ENCODE measurements at regions not wholly inside any gene's neighbourhood (a gene's known extent, or its start where the extent isn't known, plus 50 kb on each side); places are given as distances from the start of the nearest gene placed in this dataset.
"Not testable (repeated sequence)": the region's sequence is repeated elsewhere in the genome, so short reads cannot be mapped to it uniquely, and the experiment has no call there.

DNA sequence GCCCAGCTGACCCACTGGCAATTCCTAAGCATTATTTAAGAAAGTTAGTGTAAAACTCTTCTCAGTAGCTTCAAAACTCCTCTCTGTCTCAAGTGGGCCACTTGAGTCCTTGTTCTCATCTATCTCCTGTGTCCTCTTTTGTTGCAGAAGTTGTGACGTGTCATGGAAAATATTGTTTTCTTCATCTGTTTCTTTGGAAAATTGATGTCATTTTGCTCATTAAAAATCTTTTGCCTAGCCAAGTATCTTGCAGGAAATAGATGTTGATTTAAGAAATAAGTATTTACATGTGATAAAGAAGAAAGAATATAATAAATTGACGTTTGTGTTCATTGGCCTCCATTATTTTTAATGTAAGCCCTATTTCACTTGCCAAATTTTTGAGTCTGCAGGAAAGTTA is 1158.4 kb upstream of the SEMA6A start:
- Mint-ChIP-seq H3K36me3 (peaks cover 7% of the 10 kb centered on the region), H3K27me3 (no peaks in the 10 kb centered on the region), H3K9me3 (peaks cover 18% of the 10 kb centered on the region), H3K4me1 (ENCODE audit: low read depth in 2 of 2) (no peaks in the 10 kb centered on the region), H3K27ac (no peak overlapping the region), H3K4me3 (no peak overlapping the region)
- DNase-seq (ENCODE audit: low spot score) (no peak), ATAC-seq (no peak)

DNA sequence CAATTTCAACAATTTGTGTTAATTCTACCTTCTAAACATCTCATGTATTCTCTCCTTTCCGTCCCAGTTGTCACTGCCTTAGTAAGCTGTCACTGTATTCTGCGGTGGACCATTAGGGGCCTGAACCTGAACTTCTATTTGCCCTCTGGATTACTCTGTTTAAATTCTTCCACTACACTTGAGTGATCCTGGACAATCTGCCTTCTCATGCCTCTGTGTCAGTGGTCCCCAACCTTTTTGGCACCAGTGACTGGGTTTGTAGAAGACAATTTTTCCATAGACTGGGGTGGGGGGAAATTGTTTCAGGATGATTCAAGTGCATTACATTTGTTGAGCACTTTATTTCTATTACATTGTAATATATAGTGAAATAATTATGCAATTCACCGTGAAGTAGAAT is 1157.6 kb upstream of the SEMA6A start:
- no peak for DNase-seq (ENCODE audit: low spot score)
- H3K9me3 Mint-ChIP-seq, result peaks cover 17% of the 10 kb centered on the region
- H3K4me1 Mint-ChIP-seq (ENCODE audit: low read depth in 2 of 2), result no peaks in the 10 kb centered on the region
- ATAC-seq, result no peak
- no peak overlapping the region for H3K27ac Mint-ChIP-seq
- peaks cover 7% of the 10 kb centered on the region for H3K36me3 Mint-ChIP-seq
- H3K27me3 Mint-ChIP-seq, result no peaks in the 10 kb centered on the region
- no peak overlapping the region for H3K4me3 Mint-ChIP-seq

DNA sequence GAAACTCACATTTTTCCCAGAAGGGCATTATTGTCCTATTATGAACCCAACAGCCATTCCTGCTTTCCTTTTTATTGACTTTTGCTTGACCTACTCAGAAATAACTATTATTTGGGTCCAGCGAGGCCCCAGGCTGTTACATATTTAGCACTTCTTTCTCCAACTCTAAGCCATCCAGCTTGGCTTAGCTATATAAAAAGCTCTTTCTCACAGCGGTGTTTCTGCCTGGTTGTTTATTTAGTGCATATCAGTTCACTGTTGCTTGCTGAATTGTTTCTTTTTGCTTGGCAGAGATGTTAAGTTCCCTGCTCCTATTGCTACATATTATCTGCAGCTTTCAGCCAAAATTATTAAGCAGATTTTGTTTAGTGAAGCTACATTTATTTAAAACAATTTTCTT is 1156.8 kb upstream of the SEMA6A start:
- Mint-ChIP-seq H3K27ac (no peak overlapping the region), H3K36me3 (peaks cover 7% of the 10 kb centered on the region), H3K27me3 (no peaks in the 10 kb centered on the region), H3K4me3 (no peak overlapping the region), H3K9me3 (peaks cover 17% of the 10 kb centered on the region), H3K4me1 (ENCODE audit: low read depth in 2 of 2) (no peaks in the 10 kb centered on the region)
- no peak for ATAC-seq
- no peak for DNase-seq (ENCODE audit: low spot score)

DNA sequence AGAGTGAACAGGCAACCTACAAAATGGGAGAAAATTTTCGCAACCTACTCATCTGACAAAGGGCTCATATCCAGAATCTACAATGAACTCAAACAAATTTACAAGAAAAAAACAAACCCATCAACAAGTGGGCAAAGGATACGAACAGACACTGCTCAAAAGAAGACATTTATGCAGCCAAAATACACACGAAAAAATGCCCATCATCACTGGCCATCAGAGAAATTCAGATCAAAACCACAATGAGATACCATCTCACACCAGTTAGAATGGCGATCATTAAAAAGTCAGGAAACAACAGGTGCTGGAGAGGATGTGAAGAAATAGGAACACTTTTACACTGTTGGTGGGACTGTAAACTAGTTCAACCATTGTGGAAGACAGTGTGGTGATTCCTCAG is 1146.2 kb upstream of the SEMA6A start:
- not testable (repeated sequence) for H3K9me3 Mint-ChIP-seq; DNase-seq (ENCODE audit: low spot score); H3K4me3 Mint-ChIP-seq; H3K4me1 Mint-ChIP-seq (ENCODE audit: low read depth in 2 of 2); H3K36me3 Mint-ChIP-seq; ATAC-seq; H3K27ac Mint-ChIP-seq; H3K27me3 Mint-ChIP-seq

DNA sequence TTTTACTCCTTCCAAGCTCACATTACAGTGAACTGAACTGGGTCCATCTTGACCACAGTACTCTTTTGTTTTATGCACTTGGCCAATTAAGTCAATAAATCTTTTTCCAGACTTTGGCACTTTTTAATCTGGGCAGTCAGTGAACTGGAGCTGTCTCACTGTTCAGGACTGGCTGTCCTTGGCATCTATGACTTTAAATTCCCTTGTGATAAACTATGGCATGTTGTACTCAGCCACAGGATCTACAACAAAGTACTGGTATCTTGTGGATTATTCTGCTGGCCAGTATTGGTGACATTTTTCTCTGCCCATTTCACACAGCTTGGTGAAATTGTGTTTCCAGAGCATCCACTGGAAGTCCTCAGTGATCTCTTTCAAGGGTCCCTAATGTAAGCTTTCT is 1144.8 kb upstream of the SEMA6A start:
- no peak for ATAC-seq
- peaks cover 5% of the 10 kb centered on the region for H3K36me3 Mint-ChIP-seq
- no peak overlapping the region for H3K27ac Mint-ChIP-seq

DNA sequence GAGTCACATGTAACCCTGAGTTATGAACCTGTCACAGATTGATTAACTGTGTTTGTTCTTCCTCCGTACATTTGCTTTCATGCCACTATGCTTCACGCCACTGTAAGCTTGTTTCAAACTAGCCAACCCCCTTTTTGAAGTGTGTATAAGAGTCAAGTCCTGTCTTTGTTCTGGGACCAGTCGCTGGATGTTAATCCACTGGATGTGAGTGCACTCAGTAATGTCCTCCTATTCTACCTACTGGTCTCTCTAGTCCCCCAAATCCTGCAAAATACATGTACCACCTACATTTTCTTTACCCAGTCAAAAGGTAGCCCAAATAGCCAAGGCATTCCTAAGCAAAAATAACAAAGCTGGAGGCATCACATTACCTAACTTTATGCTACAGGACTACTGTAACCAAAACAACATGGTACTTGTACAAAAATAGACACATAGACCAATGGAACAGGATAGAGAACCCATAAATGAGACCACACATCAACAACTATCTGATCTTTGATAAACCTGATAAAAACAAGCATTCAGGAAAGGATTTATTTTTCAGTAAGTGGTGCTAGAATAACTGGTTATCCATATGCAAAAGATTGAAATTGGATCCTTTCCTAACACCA is 1139.1 kb upstream of the SEMA6A start:
- Mint-ChIP-seq H3K9me3 (peaks cover 22% of the 10 kb centered on the region), H3K27ac (no peak overlapping the region), H3K4me3 (no peak overlapping the region), H3K36me3 (peaks cover 17% of the 10 kb centered on the region), H3K4me1 (ENCODE audit: low read depth in 2 of 2) (no peaks in the 10 kb centered on the region), H3K27me3 (no peaks in the 10 kb centered on the region)
- DNase-seq (ENCODE audit: low spot score), result no peak
- no peak for ATAC-seq

More for the DNA sequence above, 1144.8 kb upstream of the SEMA6A start:
- Mint-ChIP-seq H3K4me1 (ENCODE audit: low read depth in 2 of 2) (no peaks in the 10 kb centered on the region), H3K9me3 (peaks cover 13% of the 10 kb centered on the region), H3K27me3 (no peaks in the 10 kb centered on the region), H3K4me3 (no peak overlapping the region)
- DNase-seq (ENCODE audit: low spot score), result no peak

DNA sequence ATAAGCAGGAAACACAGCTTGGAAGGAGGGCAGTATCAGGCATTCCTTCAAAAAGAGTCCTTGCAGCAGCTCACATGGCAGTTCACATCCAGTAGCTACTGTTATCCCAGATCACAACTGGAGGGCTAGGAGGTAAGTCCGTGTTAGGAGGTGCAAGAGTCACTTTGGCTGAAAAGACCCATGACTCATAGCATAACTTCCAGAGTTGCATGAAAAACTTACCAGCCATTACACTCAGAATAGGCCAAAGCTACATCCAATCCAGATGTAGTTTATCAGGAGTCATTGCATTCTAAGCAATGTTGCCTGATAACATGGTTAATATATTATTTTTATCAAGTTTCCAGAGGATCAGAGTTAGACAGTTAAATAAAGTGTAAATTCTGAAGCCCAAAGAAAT is 1126.4 kb upstream of the SEMA6A start:
- DNase-seq (ENCODE audit: low spot score), result no peak
- Mint-ChIP-seq H3K36me3 (no peaks in the 10 kb centered on the region), H3K27me3 (no peaks in the 10 kb centered on the region), H3K9me3 (peaks cover 25% of the 10 kb centered on the region), H3K27ac (no peak overlapping the region), H3K4me1 (ENCODE audit: low read depth in 2 of 2) (no peaks in the 10 kb centered on the region), H3K4me3 (no peak overlapping the region)
- ATAC-seq, result no peak

DNA sequence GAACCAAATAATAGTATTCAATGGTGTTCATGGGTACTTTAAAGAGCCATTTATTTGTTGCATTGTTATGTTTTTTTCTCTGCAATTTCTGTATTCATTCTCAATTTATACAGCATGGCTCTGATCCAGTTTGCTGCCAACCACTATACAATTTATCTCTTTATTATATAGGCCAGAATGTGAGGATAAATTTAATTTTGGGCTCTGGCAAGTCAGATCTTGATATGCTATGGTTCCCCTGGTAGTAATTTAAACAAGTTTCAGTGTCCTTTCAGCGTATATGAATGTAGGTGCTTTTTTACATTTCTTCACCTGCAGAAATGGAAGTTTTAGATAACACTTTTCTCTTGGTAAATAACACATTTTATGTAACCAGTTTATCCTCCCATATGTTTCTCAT is 1118.0 kb upstream of the SEMA6A start:
- no peaks in the 10 kb centered on the region for H3K4me1 Mint-ChIP-seq (ENCODE audit: low read depth in 2 of 2)

DNA sequence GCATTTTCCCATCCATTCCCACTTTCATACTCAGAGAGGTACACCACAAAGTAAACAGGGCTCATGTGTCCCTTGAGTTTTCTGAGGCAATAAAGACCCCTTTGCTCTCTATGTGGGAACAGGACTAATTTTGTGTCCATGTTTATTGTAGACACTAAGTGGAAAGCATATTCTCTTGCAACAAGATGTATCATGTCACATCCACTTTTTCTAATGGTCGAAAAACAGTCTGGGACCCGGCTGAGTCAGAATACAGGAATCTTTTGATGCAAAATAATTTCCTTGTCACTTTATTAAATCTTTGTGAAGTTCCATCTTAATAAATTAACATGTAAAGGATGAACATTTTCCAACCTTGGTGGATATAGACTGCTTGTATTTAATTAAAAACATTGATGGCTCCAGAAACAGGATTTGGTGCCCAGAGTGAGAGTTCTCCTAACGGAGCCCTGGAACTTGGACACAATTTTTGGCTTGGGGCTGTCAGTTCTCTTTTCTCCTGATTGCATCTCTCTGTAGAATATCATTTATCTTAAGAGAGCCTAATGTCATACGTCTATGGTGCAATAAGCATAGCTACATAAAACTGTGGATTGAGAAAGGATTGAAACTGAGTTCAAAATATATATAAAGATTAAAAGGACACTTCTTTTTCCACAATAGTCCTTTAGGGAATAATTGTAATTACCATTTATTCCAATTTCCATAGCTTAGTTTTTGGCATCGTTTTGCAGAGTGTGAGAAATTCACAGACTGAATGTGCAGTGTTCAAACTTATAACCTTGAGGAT is 1116.7 kb upstream of the SEMA6A start:
- DNase-seq (ENCODE audit: low spot score), result no peak
- H3K4me3 Mint-ChIP-seq, result no peak overlapping the region
- H3K4me1 Mint-ChIP-seq (ENCODE audit: low read depth in 2 of 2), result no peaks in the 10 kb centered on the region

More for the DNA sequence above, 1118.0 kb upstream of the SEMA6A start:
- no peaks in the 10 kb centered on the region for H3K27me3 Mint-ChIP-seq
- peaks cover 23% of the 10 kb centered on the region for H3K9me3 Mint-ChIP-seq
- H3K27ac Mint-ChIP-seq, result no peak overlapping the region
- peaks cover 4% of the 10 kb centered on the region for H3K36me3 Mint-ChIP-seq
- ATAC-seq (no peak), DNase-seq (ENCODE audit: low spot score) (no peak)
- no peak overlapping the region for H3K4me3 Mint-ChIP-seq

DNA sequence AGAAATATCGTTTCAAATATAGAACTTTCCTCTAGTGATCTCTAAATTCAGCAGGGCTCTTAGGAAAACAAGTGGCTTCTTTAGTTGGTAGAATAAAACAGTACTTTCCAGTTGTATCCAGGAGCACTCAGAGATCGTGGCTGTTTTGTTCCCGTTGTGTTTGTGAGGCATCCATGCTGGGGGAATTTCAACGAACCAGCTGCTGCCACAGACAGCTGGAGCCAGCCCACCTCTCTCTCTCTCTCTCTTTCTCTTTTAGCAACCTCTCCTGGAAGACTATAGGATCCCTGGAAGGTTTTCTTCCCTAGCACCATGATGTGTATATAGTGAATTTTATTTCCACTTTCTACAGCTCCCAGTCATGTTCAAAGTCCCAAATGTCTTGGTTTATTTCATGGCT is 1116.0 kb upstream of the SEMA6A start:
- Mint-ChIP-seq H3K4me3 (no peak overlapping the region), H3K9me3 (peaks cover 13% of the 10 kb centered on the region), H3K4me1 (ENCODE audit: low read depth in 2 of 2) (no peaks in the 10 kb centered on the region), H3K27ac (no peak overlapping the region), H3K36me3 (peaks cover 4% of the 10 kb centered on the region), H3K27me3 (no peaks in the 10 kb centered on the region)
- DNase-seq (ENCODE audit: low spot score), result no peak
- no peak for ATAC-seq

More for the DNA sequence above, 1116.7 kb upstream of the SEMA6A start:
- Mint-ChIP-seq H3K9me3 (peaks cover 13% of the 10 kb centered on the region), H3K27me3 (no peaks in the 10 kb centered on the region), H3K27ac (no peak overlapping the region), H3K36me3 (peaks cover 4% of the 10 kb centered on the region)
- ATAC-seq, result no peak

DNA sequence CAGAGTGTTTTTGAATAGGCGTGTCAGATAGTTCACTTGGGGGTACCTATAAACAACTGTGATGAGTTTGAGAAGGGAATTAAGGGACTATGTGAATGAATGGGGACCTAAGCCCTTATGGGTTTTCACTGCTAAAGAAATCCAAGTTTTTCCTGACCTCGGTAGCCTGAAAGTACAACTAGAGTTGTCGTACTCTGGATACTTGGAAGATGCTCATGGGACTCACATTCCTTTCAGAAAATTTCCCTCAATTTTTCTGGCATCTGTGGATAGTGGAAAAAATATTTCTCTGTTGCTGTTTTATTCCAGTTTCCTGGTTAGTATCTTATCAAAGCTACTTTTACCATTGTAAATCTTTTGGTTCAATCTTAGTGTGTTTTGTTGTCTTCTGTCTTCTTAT is 1112.3 kb upstream of the SEMA6A start:
- no peaks in the 10 kb centered on the region for H3K27me3 Mint-ChIP-seq
- H3K9me3 Mint-ChIP-seq, result peaks cover 19% of the 10 kb centered on the region
- ATAC-seq, result no peak
- peaks cover 4% of the 10 kb centered on the region for H3K36me3 Mint-ChIP-seq
- no peaks in the 10 kb centered on the region for H3K4me1 Mint-ChIP-seq (ENCODE audit: low read depth in 2 of 2)
- no peak overlapping the region for H3K27ac Mint-ChIP-seq
- no peak for DNase-seq (ENCODE audit: low spot score)
- H3K4me3 Mint-ChIP-seq, result no peak overlapping the region

DNA sequence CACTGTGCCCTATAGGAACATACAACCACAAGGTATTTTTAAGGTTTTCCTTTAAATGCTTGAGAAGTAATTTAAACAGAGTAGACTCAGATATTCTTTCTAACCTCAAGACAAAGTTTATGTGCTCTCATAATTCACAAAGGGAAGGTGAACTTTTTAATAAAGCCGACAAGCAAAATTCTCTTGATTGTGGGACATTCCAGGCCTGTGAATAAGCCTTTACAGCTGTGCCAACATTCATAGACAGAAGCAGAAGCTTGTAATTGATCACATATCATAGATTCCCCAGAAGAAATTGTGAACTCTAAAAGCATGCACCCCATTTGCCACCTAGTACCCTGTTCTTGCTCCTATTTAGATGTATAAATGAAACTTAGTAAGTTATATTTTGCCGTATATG is 1107.8 kb upstream of the SEMA6A start:
- DNase-seq (ENCODE audit: low spot score), result no peak
- ATAC-seq, result no peak
- H3K9me3 Mint-ChIP-seq, result peaks cover 10% of the 10 kb centered on the region
- H3K36me3 Mint-ChIP-seq, result peaks cover 4% of the 10 kb centered on the region
- H3K27me3 Mint-ChIP-seq, result no peaks in the 10 kb centered on the region
- H3K27ac Mint-ChIP-seq, result no peak overlapping the region
- H3K4me1 Mint-ChIP-seq (ENCODE audit: low read depth in 2 of 2), result no peaks in the 10 kb centered on the region
- H3K4me3 Mint-ChIP-seq, result no peak overlapping the region

DNA sequence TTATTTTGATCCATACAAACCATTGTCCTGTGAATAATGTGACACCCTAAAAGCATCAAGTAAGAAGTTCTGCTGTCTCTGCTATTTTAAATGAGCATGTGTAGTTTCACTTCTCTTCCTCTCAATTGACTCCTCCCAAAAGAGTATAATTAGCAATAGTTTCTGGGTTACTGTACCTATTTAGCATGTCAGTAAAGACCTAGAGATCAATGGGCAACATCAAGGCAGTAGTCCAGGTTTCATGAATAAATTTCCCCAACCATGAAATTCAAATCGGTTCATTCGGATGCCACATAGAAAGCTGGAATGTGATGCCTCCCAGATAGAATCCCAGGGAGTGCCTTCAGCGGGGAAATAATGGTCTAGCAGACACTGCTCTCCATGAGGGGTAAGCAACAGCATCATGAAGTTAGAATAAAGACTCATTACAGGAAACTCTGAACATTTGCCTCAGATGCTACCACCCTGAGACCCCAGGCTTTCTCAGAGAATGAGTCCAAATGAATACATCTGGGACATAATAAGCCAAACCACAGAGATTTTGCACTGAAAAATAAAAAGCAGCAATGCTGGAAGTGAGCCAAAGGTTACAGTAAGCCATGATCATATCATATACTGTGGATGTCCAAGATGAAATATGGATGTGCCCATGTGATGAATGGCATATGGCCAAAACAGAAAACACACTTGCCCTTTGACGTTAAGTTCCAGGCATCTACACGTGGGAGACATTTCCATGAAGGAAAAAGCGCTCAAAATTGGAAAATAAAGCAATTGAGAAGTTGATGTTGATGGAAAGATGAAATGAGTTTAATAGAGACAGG is 1107.0 kb upstream of the SEMA6A start:
- H3K4me3 Mint-ChIP-seq, result no peak overlapping the region
- H3K36me3 Mint-ChIP-seq, result peaks cover 4% of the 10 kb centered on the region
- no peak for DNase-seq (ENCODE audit: low spot score)
- peaks cover 10% of the 10 kb centered on the region for H3K9me3 Mint-ChIP-seq
- H3K4me1 Mint-ChIP-seq (ENCODE audit: low read depth in 2 of 2), result no peaks in the 10 kb centered on the region
- no peak overlapping the region for H3K27ac Mint-ChIP-seq
- H3K27me3 Mint-ChIP-seq, result no peaks in the 10 kb centered on the region
- ATAC-seq, result no peak

DNA sequence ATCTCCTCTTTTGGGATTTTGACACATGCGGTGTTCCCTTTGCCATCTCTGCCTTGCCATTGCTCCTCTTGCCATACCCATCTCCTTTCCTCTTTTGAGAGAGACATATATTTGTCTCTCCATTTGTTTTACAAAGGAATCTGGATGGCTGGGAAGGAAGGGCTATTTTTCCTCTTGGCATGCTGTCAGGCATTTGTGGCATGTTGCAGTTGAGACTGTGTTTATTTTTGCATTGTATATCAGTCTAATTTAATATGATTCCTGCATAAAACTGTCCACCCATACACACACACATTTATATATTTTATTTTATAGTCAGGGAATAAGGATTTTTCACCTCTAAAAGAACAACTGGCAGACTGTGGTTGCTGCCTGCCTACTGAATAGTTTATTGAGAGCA is 1105.8 kb upstream of the SEMA6A start:
- Mint-ChIP-seq H3K9me3 (peaks cover 13% of the 10 kb centered on the region), H3K36me3 (peaks cover 4% of the 10 kb centered on the region), H3K4me3 (no peak overlapping the region), H3K27ac (no peak overlapping the region), H3K4me1 (ENCODE audit: low read depth in 2 of 2) (no peaks in the 10 kb centered on the region), H3K27me3 (no peaks in the 10 kb centered on the region)
- no peak for ATAC-seq
- no peak for DNase-seq (ENCODE audit: low spot score)
